A549 (cell line): ENCODE measurements at regions not wholly inside any gene's neighbourhood (a gene's known extent, or its start where the extent isn't known, plus 50 kb on each side); places are given as distances from the start of the nearest gene placed in this dataset.

Experiments used
- BHLHE40 ChIP-seq: IDR thresholded peaks from 2 replicates; pipeline ENCODE4 v1.6.1; 2012; ENCODE audit warnings: low read depth, low read length, inconsistent platforms
- CEBPB ChIP-seq, 2 experiments: fragments of >200 bp in 1 of 2; sonication (Bioruptor Twin) in 1 of 2; formaldehyde crosslinking in 1 of 2; IDR thresholded peaks; 2 replicates each; pipeline ENCODE4 v1.6.1; 2012 to 2016
- HDAC2 ChIP-seq: fragments of 200-600 bp; sonication (generic); IDR thresholded peaks from 2 replicates; pipeline ENCODE4 v1.6.1; 2016
- JUN ChIP-seq, 2 experiments: fragments of >200 bp; sonication (Bioruptor Twin); formaldehyde crosslinking; IDR thresholded peaks; 2 replicates in 1 of 2; 3 replicates in 1 of 2; pipeline ENCODE4 v1.6.1; 2016 to 2017
- MAZ ChIP-seq: fragments of 150-350 bp; IDR thresholded peaks from 2 replicates; pipeline ENCODE4 v1.6.1; 2014; ENCODE audit warnings: antibody characterized with exemption, low read depth, low read length, borderline replicate concordance
- POLR2AphosphoS2 ChIP-seq: conservative IDR thresholded peaks from 2 replicates; pipeline ENCODE4 v1.6.1; 2012; ENCODE audit warnings: low read length, improper control_type of control experiment, inconsistent platforms
- RAD21 ChIP-seq, 2 experiments: fragments of >200 bp in 1 of 2; sonication (Bioruptor Twin) in 1 of 2; formaldehyde crosslinking in 1 of 2; IDR thresholded peaks in 1 of 2; conservative IDR thresholded peaks in 1 of 2; 2 replicates in 1 of 2; 3 replicates in 1 of 2; pipeline ENCODE4 v1.6.1; 2012 to 2018; ENCODE audit warnings: inconsistent platforms in 1 of 2
- SMC3 ChIP-seq: fragments of >200 bp; sonication (Bioruptor Twin); formaldehyde crosslinking; IDR thresholded peaks from 3 replicates; pipeline ENCODE4 v1.6.1; 2018; ENCODE audit warnings: inconsistent platforms
- TF ChIP-seq, protein P1 (sequence below): fragments of >200 bp; sonication (Bioruptor Twin); formaldehyde crosslinking; IDR thresholded peaks from 3 replicates; pipeline ENCODE4 v1.5.1; 2016
- TF ChIP-seq, protein P2 (sequence below): fragments of >200 bp; sonication (Bioruptor Twin); formaldehyde crosslinking; IDR thresholded peaks from 3 replicates; pipeline ENCODE4 v1.6.1; 2016
- TF ChIP-seq, protein P3 (sequence below): IDR thresholded peaks from 2 replicates; pipeline ENCODE4 v1.6.1; 2012
- TF ChIP-seq, protein P4 (sequence below): IDR thresholded peaks from 2 replicates; pipeline ENCODE4 v1.6.1; 2012

DNA sequence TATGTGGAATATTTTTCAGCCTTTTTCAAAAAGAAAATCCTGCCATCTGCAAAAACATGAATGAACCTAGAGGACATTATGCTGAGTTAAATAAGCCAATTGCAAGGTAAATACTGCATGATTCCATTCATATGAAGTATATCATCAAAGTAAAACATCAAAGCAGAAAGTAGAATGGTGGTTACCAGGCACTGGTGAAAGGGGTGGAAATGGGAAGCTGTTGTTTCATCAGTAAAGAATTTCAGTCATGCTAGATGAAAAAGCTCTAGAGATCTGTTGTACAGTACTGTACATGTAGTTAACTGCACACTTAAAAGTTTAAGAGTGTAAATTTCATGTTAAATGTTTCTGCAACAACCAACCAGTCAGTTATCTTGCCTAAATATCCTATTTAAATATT is 196.8 kb upstream of the ADGRL3 start:
- TF ChIP-seq, protein P1, sequence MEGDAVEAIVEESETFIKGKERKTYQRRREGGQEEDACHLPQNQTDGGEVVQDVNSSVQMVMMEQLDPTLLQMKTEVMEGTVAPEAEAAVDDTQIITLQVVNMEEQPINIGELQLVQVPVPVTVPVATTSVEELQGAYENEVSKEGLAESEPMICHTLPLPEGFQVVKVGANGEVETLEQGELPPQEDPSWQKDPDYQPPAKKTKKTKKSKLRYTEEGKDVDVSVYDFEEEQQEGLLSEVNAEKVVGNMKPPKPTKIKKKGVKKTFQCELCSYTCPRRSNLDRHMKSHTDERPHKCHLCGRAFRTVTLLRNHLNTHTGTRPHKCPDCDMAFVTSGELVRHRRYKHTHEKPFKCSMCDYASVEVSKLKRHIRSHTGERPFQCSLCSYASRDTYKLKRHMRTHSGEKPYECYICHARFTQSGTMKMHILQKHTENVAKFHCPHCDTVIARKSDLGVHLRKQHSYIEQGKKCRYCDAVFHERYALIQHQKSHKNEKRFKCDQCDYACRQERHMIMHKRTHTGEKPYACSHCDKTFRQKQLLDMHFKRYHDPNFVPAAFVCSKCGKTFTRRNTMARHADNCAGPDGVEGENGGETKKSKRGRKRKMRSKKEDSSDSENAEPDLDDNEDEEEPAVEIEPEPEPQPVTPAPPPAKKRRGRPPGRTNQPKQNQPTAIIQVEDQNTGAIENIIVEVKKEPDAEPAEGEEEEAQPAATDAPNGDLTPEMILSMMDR = no peak
- TF ChIP-seq, protein P2, sequence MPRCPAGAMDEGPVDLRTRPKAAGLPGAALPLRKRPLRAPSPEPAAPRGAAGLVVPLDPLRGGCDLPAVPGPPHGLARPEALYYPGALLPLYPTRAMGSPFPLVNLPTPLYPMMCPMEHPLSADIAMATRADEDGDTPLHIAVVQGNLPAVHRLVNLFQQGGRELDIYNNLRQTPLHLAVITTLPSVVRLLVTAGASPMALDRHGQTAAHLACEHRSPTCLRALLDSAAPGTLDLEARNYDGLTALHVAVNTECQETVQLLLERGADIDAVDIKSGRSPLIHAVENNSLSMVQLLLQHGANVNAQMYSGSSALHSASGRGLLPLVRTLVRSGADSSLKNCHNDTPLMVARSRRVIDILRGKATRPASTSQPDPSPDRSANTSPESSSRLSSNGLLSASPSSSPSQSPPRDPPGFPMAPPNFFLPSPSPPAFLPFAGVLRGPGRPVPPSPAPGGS = no peak
- no peak for TF ChIP-seq POLR2AphosphoS2
- TF ChIP-seq HDAC2 = no peak
- no peak for TF ChIP-seq RAD21 (conservative IDR thresholded peaks at IDR 0.05 in 1 of 2, IDR thresholded peaks at IDR 0.05 in 1 of 2)
- TF ChIP-seq, protein P3, sequence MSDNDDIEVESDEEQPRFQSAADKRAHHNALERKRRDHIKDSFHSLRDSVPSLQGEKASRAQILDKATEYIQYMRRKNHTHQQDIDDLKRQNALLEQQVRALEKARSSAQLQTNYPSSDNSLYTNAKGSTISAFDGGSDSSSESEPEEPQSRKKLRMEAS = no peak
- TF ChIP-seq MAZ = no peak
- TF ChIP-seq JUN (IDR thresholded peaks at IDR 0.05) = no peak
- no peak for TF ChIP-seq CEBPB (IDR thresholded peaks at IDR 0.05)
- no peak for TF ChIP-seq SMC3
- no peak for TF ChIP-seq BHLHE40
- TF ChIP-seq, protein P4, sequence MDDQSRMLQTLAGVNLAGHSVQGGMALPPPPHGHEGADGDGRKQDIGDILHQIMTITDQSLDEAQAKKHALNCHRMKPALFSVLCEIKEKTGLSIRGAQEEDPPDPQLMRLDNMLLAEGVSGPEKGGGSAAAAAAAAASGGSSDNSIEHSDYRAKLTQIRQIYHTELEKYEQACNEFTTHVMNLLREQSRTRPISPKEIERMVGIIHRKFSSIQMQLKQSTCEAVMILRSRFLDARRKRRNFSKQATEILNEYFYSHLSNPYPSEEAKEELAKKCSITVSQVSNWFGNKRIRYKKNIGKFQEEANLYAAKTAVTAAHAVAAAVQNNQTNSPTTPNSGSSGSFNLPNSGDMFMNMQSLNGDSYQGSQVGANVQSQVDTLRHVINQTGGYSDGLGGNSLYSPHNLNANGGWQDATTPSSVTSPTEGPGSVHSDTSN = no peak
